ENCODE measurements at regions not wholly inside any gene's neighbourhood (a gene's known extent, or its start where the extent isn't known, plus 50 kb on each side); places are given as distances from the start of the nearest gene placed in this dataset.

GRCh38 chr6:147087641-147088040, 116.6 kb upstream of the STXBP5 start:
- no peak for DNase-seq

DNA sequence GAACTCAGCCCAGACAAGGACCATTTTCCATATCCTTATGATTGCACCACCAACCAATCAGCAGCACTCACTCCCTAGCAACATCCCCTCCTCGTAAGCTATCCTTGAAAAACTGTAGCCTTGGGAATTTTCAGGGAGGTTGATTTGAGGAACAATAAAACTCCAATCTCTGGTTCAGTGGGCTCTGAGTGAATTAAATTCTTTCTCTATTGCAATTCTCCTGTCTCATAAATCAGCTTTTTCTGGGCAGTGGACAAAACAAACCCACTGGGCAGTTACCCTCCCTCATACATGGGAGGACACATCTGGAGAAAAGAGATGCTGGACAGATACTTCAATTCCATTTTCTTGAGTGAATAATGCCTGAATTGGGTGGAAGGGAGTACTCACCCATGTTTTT, 115.4 kb upstream of the STXBP5 start:
- DNase-seq = no peak

GRCh38 chr6:147095316-147095715, 108.9 kb upstream of the STXBP5 start:
- DNase-seq = no peak

DNA sequence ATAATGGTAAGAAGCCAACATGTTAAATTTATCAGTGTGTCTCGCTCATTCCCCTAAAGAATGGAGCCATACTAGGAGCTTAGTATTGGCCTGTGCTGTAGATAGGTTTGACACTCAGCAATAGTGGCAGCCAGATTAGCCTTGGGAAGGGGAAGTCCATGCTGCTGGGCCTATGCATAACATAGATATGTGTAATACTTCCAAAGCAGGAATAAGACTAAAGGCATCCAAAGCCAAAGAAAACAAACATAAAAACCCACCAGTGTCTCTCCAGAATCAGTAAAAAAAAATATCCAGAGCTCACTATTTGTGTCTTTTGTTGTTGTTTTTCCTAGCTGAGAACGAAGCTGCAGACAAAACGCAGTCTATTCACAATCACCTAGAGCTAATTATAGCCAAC, 104.2 kb upstream of the STXBP5 start:
- no peak for DNase-seq

GRCh38 chr6:147103007-147103406, 101.2 kb upstream of the STXBP5 start:
- DNase-seq = no peak

DNA sequence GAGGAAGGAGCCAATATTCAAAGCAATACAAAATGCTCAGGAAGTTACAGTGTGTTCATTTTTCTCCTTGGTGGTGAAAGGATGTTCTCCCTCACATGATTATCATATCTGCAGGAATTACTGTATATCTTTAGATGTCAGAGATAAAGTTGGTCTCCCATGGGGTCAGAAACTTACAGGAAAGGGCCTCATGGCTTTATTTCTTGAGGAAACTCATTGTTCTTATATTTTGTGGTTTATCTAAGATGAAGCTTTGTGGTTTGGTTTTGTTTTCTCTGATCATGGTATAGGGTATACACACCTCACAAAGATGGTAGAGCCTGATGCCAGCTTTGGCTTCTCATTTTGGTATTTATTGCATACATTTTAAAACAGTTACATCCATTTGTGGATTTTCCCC, 100.5 kb upstream of the STXBP5 start:
- DNase-seq = no peak

DNA sequence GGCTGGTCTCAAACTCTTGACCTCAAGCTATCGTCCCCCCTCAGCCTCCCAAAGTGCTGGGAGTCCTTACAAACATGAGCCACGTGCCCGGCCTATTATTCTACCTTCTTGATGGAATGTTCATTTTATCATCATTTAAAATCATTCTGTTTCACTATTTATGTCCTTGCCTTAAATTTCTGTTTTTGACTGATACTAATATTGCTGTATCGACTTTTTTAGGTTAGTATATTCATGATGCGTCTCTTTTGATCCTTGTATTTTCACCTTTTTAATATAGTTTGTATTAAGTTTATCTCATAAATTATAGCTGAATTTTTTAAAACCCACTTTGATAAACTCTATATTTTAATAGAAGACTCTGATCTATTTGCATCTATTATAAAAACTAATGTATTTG, 98.4 kb upstream of the STXBP5 start:
- no peak for DNase-seq

GRCh38 chr6:147106759-147107401, 97.3 kb upstream of the STXBP5 start:
- DNase-seq = no peak

DNA sequence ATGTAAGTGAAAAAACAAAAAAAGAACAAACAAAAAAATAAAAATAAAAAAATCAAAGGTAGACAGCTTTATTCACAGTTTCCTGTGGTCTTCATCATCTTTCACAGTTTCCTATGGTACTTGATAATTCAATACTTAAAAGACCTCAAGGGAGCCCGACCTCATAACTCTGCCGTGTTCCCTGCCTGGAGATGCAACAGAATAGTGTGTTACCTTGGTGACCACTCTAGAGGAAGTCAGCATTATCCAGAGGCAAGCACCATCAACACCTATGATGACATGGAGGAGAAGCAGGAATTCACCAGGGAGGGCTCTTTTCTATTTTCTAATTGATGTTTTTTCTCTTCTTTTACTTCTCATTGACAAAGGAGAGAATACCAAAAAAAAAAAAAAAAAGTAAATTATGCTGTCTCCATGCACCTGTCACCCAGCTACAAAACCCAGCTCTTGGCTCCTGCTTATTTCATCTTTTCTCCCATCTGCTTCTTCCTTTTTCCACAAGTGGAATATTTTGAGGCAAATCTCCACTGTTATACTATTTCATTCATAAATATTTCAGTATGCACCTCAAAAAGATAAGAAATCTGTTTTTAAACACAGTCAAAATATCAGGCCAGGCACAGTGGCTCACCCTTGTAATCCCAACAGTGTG, 95.8 kb upstream of the STXBP5 start:
- DNase-seq = no peak

DNA sequence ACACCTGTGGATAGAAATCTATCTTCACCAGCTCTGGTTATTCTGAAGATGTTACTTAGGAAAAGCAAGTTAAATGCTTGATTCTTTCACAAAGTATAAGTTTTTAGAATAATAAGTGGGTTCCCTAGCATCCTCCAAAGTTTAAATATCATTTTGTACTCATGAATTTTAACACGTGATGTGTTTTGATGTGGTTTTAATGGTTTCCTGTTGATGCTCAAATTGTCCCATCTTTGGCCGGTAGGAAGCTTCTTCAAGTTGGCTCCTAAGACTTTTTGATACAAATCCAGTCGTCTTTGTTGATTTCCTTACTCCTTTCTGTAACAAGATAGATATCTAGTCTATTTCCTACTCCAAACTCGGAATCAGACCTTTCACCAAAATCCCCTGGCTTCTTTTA, 94.5 kb upstream of the STXBP5 start:
- no peak for DNase-seq

GRCh38 chr6:147116056-147116455, 88.2 kb upstream of the STXBP5 start:
- DNase-seq = no peak

DNA sequence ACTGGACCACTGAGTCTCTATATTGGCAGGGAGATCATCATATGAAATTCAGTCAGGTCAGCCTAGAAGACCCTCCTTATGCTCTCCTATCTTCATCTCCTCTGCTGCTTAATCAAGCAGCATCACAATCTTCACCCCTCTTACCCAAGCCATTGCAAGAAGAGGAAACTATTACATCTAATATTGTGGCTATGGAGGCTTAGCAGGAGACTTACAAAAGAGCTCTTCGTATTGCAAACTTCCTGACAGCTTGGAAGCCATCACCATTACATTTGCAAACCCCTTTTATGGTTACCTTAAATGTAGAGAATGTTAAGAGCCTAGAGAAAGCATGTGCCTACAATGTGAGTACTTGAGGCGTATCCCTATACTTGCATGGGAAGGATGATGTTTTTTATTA, 87.2 kb upstream of the STXBP5 start:
- DNase-seq = no peak

GRCh38 chr6:147117580-147117979, 86.6 kb upstream of the STXBP5 start:
- DNase-seq = no peak

- DNase-seq = no peak
These were observed 84.9 kb upstream of the STXBP5 start for GRCh38 chr6:147119310-147119709.

GRCh38 chr6:147122823-147123222, 81.4 kb upstream of the STXBP5 start:
- no peak for DNase-seq

DNA sequence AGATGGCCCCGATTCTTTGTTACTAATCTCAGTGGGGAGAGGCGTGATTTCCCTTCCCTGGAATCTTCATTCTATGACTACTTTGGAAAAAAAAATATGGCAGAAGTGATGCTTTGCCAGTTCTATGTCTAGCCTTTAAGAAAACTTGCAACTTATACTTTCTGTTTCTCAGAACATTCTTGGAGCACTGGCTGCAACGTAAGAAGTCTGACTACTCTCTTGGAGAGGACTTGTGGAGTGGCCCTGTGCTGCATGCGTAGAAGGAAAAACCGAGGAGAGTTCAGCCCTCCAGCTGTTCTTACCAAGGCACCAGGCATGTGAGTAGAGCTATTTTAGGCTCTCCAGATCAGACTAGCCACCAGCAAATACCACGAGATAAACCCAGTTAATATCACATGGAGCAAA, 77.6 kb upstream of the STXBP5 start:
- DNase-seq = no peak

DNA sequence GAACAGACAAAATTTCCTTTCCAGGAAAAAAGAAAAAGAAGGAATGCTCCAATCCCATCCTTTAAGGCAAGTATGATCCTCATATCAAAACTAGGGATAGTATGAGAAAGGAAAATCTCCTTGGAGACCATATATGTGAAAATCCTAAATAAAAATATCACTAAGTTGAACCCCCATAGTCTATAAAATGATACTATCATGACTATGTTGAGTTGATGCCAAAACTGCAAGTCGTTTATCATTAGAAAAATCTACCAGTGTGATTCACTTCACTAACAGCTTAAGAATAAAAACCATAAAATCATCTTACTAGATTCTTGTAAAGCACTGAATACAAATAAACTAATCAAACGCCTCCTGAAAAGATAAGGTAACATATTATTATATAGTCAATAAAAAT, 76.6 kb upstream of the STXBP5 start:
- no peak for DNase-seq

DNA sequence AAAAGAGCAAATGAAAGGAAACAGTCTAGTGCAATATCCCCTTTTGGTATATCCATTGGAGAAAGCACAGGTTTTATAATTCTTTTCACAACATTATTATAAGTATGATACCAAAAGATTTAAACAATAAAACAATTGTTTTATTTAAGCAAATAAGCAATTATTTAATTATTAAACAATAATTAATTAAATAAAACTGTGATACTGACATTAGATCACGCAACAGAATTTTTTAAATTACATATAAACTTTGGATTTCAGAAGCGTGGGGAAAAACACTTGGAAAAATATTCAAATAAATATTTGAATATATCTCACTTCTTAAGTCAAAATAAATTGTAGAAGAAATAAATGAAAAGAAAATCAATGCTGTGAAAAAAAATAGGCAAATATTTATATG, 76.2 kb upstream of the STXBP5 start:
- no peak for DNase-seq

DNA sequence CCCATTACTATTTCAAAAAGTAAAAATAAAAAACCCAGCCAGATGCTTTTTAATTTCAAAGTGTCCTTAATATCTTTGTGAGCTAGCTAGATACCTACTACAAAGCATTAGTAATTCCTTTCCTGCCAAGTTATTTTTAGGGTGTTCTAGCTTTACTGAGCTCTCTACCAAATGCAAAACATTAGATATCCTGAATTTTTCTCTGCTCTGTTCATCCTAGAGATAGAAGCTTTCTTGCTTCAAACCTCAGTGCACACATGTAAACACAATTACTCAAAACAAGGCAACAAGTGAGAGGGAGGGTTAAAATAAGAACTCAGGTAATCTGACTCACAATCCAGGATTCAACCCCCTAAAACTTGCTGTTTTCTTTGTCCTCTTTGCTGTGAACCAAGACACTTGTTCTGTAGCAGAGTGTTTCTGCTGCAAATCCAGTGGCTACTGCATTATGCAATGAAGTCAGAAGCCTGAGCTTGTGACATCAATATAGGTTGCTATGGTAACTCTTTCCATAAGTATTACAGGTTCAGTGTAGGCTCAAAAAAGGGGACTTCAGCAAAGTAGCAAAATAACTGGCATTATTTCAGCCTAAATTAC, 72.6 kb upstream of the STXBP5 start:
- DNase-seq = no peak

- no peak for DNase-seq
These were observed 71.3 kb upstream of the STXBP5 start for GRCh38 chr6:147132889-147133288.

DNA sequence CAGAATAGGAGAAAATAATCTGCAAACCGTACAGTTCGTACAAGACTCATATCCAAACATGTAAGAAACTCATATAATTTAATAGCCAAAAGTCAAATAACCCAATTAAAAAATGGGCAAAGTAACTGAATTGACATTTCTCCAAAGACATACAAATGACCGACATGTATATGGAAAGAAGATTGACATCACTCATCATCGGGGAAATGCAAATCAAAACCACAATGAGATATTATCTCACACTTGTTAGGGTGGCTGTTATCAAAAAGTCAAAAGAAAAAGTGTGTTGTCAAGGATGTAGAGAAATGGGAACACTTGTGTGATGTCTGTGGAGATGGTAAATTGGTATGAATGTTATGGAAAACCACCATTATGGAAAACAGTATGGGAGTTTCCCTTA, 70.5 kb upstream of the STXBP5 start:
- DNase-seq = no peak

GRCh38 chr6:147135211-147135681, 69.0 kb upstream of the STXBP5 start:
- no peak for DNase-seq

- no peak for DNase-seq
These were observed 68.2 kb upstream of the STXBP5 start for GRCh38 chr6:147136057-147136456.

GRCh38 chr6:147137986-147138385, 66.2 kb upstream of the STXBP5 start:
- no peak for DNase-seq

GRCh38 chr6:147138835-147139234, 65.4 kb upstream of the STXBP5 start:
- DNase-seq = no peak
